ENCODE measurements at regions not wholly inside any gene's neighbourhood (a gene's known extent, or its start where the extent isn't known, plus 50 kb on each side); places are given as distances from the start of the nearest gene placed in this dataset.
"Not testable (repeated sequence)": the region's sequence is repeated elsewhere in the genome, so short reads cannot be mapped to it uniquely, and the experiment has no call there.

DNA sequence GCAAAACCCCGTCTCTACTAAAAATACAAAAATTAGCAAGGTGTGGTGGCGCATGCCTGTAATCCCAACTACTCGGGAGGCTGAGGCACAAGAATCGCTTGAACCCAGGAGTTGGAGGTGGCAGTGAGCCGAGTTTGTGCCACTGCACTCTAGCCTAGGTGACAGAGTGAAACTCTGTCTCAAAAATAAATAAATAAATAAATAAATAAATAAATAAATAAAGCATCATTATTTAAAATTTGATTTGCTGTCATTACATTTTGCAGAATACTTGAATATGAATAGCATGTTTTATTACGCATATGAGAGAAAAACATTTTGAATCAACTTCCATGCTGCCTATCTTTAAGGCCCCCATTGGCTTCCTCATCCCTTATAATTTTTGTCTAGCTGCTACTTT, 53.4 kb upstream of the MED14 start:
- not testable (repeated sequence) for DNase-seq

- no peak for DNase-seq
Observed at GRCh38 chrX:40792433-40792832, 57.1 kb upstream of the MED14 start.

DNA sequence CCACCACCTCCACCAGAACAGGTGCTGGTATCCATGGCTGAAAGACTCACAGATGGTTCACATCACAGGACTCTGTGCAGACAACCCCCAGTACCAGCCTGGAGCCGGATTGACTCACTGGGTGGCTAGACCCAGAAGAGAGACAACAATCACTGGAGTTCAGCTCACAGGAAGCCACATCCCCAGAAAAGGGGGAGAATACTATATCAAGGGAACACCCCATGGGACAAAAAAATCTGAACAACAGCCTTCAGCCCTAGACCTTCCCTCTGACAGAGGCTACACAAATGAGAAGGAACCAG, 59.4 kb upstream of the MED14 start:
- not testable (repeated sequence) for DNase-seq

DNA sequence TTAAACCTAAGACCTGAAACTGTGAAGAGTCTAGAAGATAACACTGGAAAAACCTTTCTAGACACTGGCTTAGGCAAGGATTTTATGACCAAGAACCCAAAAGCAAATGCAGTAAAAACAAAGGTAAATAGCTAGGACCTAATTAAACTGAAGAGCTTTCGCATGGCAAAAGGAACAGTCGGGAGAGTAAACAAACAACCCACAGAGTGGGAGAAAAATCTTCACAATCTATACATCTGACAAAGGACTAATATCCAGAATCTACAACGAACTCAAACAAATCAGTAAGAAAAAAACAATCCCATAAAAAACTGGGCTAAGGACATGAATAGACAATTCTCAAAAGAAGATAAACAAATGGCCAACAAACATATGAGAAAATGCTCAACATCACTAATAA, 64.4 kb upstream of the MED14 start:
- not testable (repeated sequence) for DNase-seq

GRCh38 chrX:40805404-40805803, 70.1 kb upstream of the MED14 start:
- DNase-seq, result no peak

DNA sequence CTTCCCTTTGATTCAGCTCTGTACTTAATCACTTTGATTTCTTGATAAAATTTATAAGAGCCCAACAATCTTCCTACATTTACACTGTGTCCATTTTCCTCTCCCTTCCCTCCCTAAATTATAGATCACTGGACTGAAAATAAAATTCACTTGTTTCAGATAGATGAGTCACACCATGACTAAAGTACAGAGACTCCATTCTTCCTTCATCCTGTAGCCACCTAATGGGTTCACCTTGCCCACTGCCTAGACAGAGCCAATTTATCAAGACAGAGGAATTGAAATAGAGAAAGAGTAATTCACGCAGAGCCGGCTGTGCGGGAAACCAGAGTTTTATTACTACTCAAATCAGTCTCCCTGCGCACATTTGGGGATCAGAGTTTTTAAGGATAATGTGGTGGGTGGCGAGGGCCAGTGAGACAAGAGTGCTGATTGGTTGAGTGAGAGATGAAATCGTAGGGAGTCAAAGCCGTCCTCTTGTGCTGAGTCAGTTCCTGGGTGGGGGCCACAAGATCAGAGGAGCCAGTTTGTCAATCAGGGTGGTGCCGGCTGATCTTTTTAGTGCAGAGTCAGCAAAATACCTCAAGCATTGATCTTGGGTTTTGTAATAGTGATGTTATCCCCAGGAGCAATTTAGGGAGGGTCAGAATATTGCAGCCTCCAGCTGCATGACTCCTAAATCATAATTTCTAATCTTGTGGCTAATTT, 71.3 kb upstream of the MED14 start:
- no peak for DNase-seq

- no peak for DNase-seq
Observed at GRCh38 chrX:40807384-40807783, 72.0 kb upstream of the MED14 start.

DNA sequence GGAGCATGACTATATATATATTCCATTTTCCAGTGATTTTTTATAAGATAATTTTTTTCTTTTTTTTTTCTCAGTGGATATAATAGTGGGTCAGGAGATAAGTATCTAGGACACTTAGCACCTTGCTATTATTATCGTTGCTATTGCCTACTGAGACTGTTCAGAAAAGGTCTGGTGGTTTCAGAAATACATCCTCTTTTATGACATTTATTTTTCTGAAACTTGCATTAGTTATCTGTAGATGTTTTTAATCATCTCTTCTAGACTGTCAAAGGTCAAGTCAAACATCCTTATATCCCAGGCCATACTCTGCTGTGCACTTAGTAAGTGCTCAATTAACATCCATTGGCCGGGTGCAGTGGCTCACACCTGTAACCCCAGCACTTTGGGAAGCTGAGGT, 72.9 kb upstream of the MED14 start:
- DNase-seq, result no peak

DNA sequence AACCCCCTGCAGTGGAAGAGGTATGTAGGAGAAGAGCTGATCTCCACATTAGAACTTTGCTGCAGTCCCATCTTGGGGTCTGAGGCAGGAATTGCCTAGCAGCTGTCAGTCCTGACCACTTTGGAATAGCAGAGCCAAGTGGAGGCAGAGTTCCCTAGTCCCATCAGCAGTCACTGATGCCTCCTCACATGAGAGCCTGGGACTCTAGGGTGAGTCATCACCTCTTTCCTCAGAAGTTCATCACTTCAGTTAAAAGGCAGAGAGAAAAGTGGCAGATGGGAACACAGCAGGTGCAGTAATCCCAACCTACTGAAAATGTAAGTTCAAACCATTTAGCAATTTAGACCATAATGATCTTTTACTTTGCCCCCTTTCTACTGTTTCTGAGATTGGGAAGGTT, 73.9 kb upstream of the MED14 start:
- DNase-seq, result no peak

DNA sequence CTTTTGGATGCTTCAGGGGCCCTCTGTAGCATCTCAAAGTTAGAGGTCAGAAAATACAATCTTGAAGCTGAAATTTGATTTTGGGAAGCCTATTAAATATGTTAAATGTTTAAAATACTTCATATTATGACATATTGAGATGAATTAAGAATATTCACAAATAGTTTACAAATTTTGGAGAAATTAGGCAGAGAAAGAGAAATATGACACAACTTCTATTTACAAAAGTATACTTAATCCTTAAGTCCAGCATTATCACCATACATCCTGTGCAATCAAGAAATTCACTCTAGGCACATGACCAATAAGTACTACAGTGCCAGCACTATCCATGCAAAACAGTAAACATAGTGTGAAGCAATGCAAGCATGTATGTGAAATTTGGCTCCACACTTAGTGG, 79.7 kb upstream of the MED14 start:
- DNase-seq, result not testable (repeated sequence)

GRCh38 chrX:40816906-40817305, 81.6 kb upstream of the MED14 start:
- no peak for DNase-seq

DNA sequence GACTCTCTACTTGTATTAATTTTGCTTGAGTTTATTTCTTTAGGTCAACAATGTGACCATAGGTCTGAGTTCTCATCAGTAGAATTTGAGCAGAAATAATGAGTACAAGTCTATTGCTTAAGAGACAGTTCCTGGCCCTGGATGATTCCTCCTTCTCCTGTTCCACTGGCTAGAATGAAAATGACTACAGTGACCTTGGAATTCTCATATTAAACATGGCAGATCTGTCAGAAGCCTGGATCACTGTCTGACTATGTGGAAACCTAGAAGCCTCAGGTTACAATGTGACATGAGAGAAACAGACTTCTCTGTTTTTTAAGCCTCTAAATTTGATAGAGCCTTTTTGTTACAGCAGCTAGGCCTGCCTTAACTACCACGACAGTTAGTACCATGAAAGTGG, 82.9 kb upstream of the MED14 start:
- DNase-seq, result no peak

GRCh38 chrX:40821780-40822179, 86.4 kb upstream of the MED14 start:
- DNase-seq, result no peak

DNA sequence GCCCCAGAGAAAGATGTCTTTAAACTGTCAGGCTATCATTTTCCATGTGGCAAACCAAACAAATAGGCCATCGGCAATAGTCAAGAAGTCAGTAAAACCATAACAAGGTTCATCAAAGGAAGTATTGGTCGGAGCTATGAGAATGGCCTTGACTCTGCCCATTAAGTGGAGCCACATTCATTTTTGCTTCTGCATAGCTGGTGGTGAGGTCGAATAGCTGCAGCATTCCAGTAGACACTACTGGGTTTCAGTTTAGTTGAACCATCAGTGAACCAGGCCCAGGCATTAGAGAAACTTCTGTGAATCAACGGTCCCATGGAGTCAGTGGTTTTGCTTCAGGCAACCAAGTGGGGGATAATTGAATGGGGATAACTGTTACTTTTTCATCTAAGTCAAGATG, 92.0 kb upstream of the MED14 start:
- no peak for DNase-seq

- no peak for DNase-seq
Observed at GRCh38 chrX:40831750-40832149, 96.4 kb upstream of the MED14 start.

- DNase-seq, result no peak
Observed at GRCh38 chrX:40832723-40833122, 97.4 kb upstream of the MED14 start.

DNA sequence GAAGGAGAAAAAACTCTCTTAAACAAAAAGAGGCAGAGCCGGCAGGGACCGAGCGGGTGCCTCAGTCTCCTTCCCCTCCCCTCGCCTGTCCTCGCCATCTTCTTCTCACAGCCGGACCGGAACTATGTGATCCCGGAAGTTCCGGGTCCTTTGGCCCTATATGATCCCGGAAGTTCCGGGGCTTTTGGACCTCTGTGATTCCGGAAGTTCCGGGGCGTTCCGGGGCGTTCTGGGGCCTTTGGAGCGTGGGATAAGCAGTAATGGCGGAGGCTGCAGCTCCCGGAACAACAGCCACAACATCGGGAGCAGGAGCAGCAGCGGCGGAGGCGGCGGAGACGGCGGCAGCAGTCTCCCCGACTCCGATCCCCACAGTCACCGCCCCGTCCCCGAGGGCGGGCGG, 98.9 kb upstream of the MED14 start:
- no peak for DNase-seq

DNA sequence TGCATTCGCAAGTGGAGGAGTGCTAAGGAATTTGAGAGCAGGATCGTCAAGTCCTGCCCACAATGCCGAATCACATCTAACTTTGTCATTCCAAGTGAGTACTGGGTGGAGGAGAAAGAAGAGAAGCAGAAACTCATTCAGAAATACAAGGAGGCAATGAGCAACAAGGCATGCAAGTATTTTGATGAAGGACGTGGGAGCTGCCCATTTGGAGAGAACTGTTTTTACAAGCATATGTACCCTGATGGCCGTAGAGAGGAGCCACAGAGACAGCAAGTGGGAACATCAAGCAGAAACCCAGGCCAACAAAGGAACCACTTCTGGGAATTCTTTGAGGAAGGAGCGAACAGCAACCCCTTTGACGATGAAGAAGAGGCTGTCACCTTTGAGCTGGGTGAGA, 100.2 kb upstream of the MED14 start:
- DNase-seq, result no peak

DNA sequence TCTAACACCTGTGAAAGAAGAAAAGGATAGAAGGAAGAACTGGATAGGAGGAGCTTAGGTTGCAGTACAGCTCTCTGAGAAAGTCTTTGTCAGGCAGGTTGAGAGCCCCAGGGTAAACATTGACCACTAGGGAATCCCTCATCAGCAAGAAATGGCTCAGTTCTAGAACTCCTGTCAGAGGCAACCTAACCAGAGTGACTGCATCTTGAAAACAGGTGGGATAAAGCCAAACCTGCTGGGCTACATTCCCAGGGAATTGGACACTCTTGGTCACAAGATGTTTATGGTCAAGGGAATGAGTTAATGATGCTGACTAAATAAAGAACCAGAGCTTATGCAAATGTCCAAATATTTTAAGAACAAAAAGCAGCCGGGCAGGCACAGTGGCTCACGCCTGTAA, 108.3 kb upstream of the MED14 start:
- DNase-seq, result no peak

- no peak for DNase-seq
Observed at GRCh38 chrX:40844471-40844870, 109.1 kb upstream of the MED14 start.

- no peak for DNase-seq
Observed at GRCh38 chrX:40845331-40845911, 110.1 kb upstream of the MED14 start.

- DNase-seq, result no peak
Observed at GRCh38 chrX:40849906-40850823, 114.8 kb upstream of the MED14 start.

DNA sequence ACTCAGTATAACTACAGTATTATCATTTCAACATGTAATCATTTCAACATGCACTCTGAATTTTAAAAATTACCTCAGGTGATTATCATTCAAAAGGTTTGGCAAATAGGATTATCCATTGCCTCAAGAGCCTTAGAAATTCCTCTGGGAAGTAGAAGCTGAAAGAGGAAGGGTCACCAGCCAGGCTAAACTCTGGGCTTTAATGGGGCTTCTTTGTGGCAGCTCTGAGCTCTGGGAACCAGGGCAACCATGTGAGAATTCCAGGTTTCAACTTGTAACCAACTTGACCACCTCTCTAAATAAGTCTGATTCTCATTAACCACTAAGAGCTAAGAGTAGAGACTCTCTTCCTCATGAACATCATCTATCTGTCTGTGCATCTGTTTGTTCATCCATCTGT, 117.2 kb upstream of the MED14 start:
- no peak for DNase-seq

All from activated CD4-positive, alpha-beta T cell treated with anti-CD3 and anti-CD28 coated beads, Interleukin-2, amount 50 U/mL, for 1 hour (primary cell).